H1 (cell line): ENCODE measurements at regions not wholly inside any gene's neighbourhood (a gene's known extent, or its start where the extent isn't known, plus 50 kb on each side); places are given as distances from the start of the nearest gene placed in this dataset.

Source experiments
- CTCF ChIP-seq, 3 experiments: IDR thresholded peaks; 1 replicate in 2 of 3; 2 replicates in 1 of 3; pipeline versions ENCODE4 v1.5.1 to v1.6.1; 2011; ENCODE audit warnings: low read length in 3 of 3, mild to moderate bottlenecking in 3 of 3, inconsistent platforms in 2 of 3, low read depth in 1 of 3, moderate library complexity in 1 of 3; ENCODE audit not compliant: insufficient read depth in 1 of 3; ENCODE audit errors: control extremely low read depth in 1 of 3
- HDAC6 ChIP-seq: IDR thresholded peaks from one replicate; pipeline ENCODE4 v1.7.1; 2012; ENCODE audit warnings: low read depth, mild to moderate bottlenecking, inconsistent platforms, low read length, moderate library complexity
- MAX ChIP-seq: IDR thresholded peaks from 2 replicates; pipeline ENCODE4 v1.6.1; 2012; ENCODE audit warnings: inconsistent platforms
- POLR2A ChIP-seq, 2 experiments: IDR thresholded peaks; 1 replicate in 1 of 2; 2 replicates in 1 of 2; pipeline ENCODE4 v1.6.1; 2011; ENCODE audit warnings: low read depth in 2 of 2, low read length in 2 of 2, mild to moderate bottlenecking in 2 of 2; ENCODE audit errors: control extremely low read depth in 1 of 2
- TF ChIP-seq, protein P1 (sequence below): IDR thresholded peaks from 2 replicates; pipeline ENCODE4 v1.6.1; 2011; ENCODE audit warnings: low read depth, mild to moderate bottlenecking, low read length; ENCODE audit not compliant: insufficient read depth

DNA sequence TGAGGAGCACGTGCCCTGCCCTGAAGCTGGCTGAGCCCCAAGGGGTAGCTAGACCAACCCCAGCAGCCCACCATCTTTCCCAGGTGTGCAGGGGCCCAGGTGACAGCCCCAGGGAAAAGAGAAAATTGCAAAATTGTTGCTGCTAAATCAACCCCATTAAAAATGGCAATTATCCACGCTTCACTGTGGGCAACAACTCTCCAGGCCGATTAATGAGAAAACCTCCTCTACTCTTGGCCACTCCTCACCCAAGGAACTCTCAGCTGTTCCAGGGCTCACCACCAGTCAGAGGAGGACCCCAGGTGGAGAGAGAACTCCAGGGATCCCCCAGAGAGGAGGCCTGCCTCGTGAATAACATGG is 516.1 kb upstream of the MGMT start:
- TF ChIP-seq POLR2A (IDR thresholded peaks at IDR 0.05; ENCODE audit: control extremely low read depth in 1 of 2, low read depth in 2 of 2, low read length in 2 of 2) (no peak), CTCF (IDR thresholded peaks at IDR 0.05; ENCODE audit: control extremely low read depth in 1 of 3, insufficient read depth in 1 of 3, low read depth in 1 of 3, low read length in 3 of 3) (no peak), MAX (no peak), HDAC6 (no peak)
- TF ChIP-seq, protein P1, sequence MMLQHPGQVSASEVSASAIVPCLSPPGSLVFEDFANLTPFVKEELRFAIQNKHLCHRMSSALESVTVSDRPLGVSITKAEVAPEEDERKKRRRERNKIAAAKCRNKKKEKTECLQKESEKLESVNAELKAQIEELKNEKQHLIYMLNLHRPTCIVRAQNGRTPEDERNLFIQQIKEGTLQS, result no peak
